ENCODE measurements at regions not wholly inside any gene's neighbourhood (a gene's known extent, or its start where the extent isn't known, plus 50 kb on each side); places are given as distances from the start of the nearest gene placed in this dataset.

DNA sequence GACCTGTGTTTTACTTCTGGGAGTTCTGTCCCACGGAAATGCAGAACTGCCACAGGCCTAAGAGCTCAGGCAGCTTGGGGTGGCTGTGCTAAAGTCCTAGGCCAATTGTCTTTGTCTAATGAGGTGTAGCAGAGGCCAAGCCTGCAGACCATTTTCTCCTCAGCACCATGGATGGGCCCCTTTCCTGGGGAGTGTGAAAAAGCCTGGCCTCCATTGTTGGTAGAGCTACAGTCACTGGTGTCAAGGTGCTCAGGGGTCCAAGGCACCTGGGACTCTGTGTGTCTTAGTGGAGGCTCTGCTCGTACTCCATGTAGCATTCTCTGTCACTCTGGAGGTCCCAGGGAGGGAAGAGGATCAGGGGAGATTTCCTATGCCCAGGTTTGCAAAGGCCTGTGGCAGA, 329.6 kb downstream of the SLITRK5 start:
- BruUV-seq (replicated peaks), result no TSS peak
- dilution Hi-C loops (cut with HindIII; ENCODE audit: low sequenced_read_pairs, unreplicated experiment) (no loop called here), in situ Hi-C loops (cut with MboI; ENCODE audit: low sequenced_read_pairs) (no loop called here), intact Hi-C loops (cut with micrococcal nuclease) (no loop called here)
- Histone ChIP-seq H3K27me3 (ENCODE audit: control insufficient read depth, insufficient read depth, low read length) (no peaks in the 10 kb centered on the region), H3K36me3 (ENCODE audit: control insufficient read depth, insufficient read depth, low read length) (no peaks in the 10 kb centered on the region), H3K18ac (ENCODE audit: low read depth, low read length) (no peak overlapping the region), H3K9ac (ENCODE audit: low read depth, low read length) (no peak overlapping the region), H2BK120ac (ENCODE audit: low read depth, low read length) (0 out of 2 replicates have a peak overlapping the region, but pooled peaks have one; percentile 1), H3K4me2 (ENCODE audit: low read depth, low read length) (no peak overlapping the region), H3K4ac (ENCODE audit: low read depth, low read length) (no peak overlapping the region), H4K20me1 (ENCODE audit: insufficient read depth, low read length) (no peaks in the 10 kb centered on the region), H3K4me3 (ENCODE audit: insufficient read depth, low read depth, low read length) (no peak overlapping the region), H4K8ac (ENCODE audit: low read depth in 2 of 2, low read length in 2 of 2) (no peak overlapping the region; a peak in 1 of 4 replicates), H2AK5ac (ENCODE audit: low read depth, low read length) (no peak overlapping the region), H3K27ac (ENCODE audit: insufficient read depth, low read length) (no peak overlapping the region), H4K5ac (ENCODE audit: low read depth, low read length) (no peak overlapping the region), H2BK20ac (ENCODE audit: low read depth, low read length) (no peak overlapping the region), H2BK15ac (ENCODE audit: low read depth, low read length) (no peak overlapping the region), H2BK5ac (ENCODE audit: low read depth, low read length, poor library complexity, severe bottlenecking) (no peak overlapping the region), H3K56ac (ENCODE audit: extremely low read depth, insufficient read depth, low read length) (no peak overlapping the region), H3K23ac (ENCODE audit: low read depth, low read length) (no peak overlapping the region), H3K4me1 (ENCODE audit: control insufficient read depth, insufficient read depth, low read length) (no peaks in the 10 kb centered on the region), H4K91ac (ENCODE audit: insufficient read depth, low read depth, low read length) (no peak overlapping the region), H3K9me1 (ENCODE audit: insufficient read depth, low read length) (no peaks in the 10 kb centered on the region), H2AFZ (replicated peaks; ENCODE audit: low read length, poor library complexity) (no peak overlapping the region), H3K14ac (replicated peaks; ENCODE audit: low read depth, low read length) (no peak overlapping the region), H3K79me1 (ENCODE audit: low read depth in 1 of 2, low read length in 2 of 2) (no peaks in the 10 kb centered on the region), H2AK9ac (replicated peaks; ENCODE audit: low read depth, low read length, poor library complexity) (no peak overlapping the region), H3K9me3 (ENCODE audit: control insufficient read depth, insufficient read depth, low read length) (peaks cover 8% of the 10 kb centered on the region)
- 71% methylated on average over 1 of the region's 2 CpGs; no CpG with 5 or more reads in 1 of the 2 experiments for WGBS, 2 experiments (ENCODE audit: extremely low coverage in 2 of 2, insufficient read length in 1 of 2)
- no peak for TF ChIP-seq SMC3 (IDR thresholded peaks at IDR 0.05; ENCODE audit: low read depth, low read length)
- TF ChIP-seq CHD1 (IDR thresholded peaks at IDR 0.05; ENCODE audit: low read depth, low read length), result no peak
- no peak for TF ChIP-seq NFE2L2 (IDR thresholded peaks at IDR 0.05; ENCODE audit: low read depth, low read length)
- no peak for TF ChIP-seq MAFK (IDR thresholded peaks at IDR 0.05; ENCODE audit: low read depth, low read length)
- TF ChIP-seq RFX5 (IDR thresholded peaks at IDR 0.05; ENCODE audit: low read depth, low read length), result no peak
- TF ChIP-seq CEBPB (IDR thresholded peaks at IDR 0.05; ENCODE audit: low read depth, low read length), result no peak
- TF ChIP-seq RAD21 (IDR thresholded peaks at IDR 0.05; ENCODE audit: low read length), result no peak
- TF ChIP-seq, protein P1, sequence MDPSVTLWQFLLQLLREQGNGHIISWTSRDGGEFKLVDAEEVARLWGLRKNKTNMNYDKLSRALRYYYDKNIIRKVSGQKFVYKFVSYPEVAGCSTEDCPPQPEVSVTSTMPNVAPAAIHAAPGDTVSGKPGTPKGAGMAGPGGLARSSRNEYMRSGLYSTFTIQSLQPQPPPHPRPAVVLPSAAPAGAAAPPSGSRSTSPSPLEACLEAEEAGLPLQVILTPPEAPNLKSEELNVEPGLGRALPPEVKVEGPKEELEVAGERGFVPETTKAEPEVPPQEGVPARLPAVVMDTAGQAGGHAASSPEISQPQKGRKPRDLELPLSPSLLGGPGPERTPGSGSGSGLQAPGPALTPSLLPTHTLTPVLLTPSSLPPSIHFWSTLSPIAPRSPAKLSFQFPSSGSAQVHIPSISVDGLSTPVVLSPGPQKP (IDR thresholded peaks at IDR 0.05; ENCODE audit: borderline replicate concordance, low read depth, low read length), result no peak
- no peak for TF ChIP-seq RCOR1 (IDR thresholded peaks at IDR 0.05; ENCODE audit: insufficient replicate concordance, low read length)
- TF ChIP-seq MAZ (IDR thresholded peaks at IDR 0.05; ENCODE audit: borderline replicate concordance, low read depth, low read length), result no peak
- no peak for TF ChIP-seq MXI1 (IDR thresholded peaks at IDR 0.05; ENCODE audit: borderline replicate concordance, low read depth, low read length)
- TF ChIP-seq POLR2A (IDR thresholded peaks at IDR 0.05; ENCODE audit: low read depth, low read length), result no peak
- no peak for TF ChIP-seq BHLHE40 (IDR thresholded peaks at IDR 0.05; ENCODE audit: low read depth, low read length)
- TF ChIP-seq, protein P2, sequence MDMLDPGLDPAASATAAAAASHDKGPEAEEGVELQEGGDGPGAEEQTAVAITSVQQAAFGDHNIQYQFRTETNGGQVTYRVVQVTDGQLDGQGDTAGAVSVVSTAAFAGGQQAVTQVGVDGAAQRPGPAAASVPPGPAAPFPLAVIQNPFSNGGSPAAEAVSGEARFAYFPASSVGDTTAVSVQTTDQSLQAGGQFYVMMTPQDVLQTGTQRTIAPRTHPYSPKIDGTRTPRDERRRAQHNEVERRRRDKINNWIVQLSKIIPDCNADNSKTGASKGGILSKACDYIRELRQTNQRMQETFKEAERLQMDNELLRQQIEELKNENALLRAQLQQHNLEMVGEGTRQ (IDR thresholded peaks at IDR 0.05; ENCODE audit: low read depth, low read length), result no peak
- TF ChIP-seq, protein P3, sequence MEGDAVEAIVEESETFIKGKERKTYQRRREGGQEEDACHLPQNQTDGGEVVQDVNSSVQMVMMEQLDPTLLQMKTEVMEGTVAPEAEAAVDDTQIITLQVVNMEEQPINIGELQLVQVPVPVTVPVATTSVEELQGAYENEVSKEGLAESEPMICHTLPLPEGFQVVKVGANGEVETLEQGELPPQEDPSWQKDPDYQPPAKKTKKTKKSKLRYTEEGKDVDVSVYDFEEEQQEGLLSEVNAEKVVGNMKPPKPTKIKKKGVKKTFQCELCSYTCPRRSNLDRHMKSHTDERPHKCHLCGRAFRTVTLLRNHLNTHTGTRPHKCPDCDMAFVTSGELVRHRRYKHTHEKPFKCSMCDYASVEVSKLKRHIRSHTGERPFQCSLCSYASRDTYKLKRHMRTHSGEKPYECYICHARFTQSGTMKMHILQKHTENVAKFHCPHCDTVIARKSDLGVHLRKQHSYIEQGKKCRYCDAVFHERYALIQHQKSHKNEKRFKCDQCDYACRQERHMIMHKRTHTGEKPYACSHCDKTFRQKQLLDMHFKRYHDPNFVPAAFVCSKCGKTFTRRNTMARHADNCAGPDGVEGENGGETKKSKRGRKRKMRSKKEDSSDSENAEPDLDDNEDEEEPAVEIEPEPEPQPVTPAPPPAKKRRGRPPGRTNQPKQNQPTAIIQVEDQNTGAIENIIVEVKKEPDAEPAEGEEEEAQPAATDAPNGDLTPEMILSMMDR (conservative IDR thresholded peaks at IDR 0.05; ENCODE audit: low read depth, low read length), result no peak
- no peak for TF ChIP-seq FOS (IDR thresholded peaks at IDR 0.05; ENCODE audit: low read depth, low read length)
- ChIA-PET POLR2A (ENCODE audit: unreplicated experiment) (no interaction called here), CTCF (no interaction called here)
- DNase-seq (no peak), ATAC-seq (ENCODE audit: low read depth) (no peak)

All from IMR-90 (cell line).